HPDE6-E6E7 (cell line): ENCODE measurements at regions not wholly inside any gene's neighbourhood (a gene's known extent, or its start where the extent isn't known, plus 50 kb on each side); places are given as distances from the start of the nearest gene placed in this dataset.

ENCODE experiments used
- DNase-seq: peaks from one replicate; pipeline ENCODE4 v3.0.0; 2011; ENCODE audit warnings: missing footprints; ENCODE audit errors: extremely low spot score

GRCh38 chr4:27267970-27268355 lies 407.3 kb downstream of the STIM2 start:
- no peak for DNase-seq

GRCh38 chr4:27270435-27270834 lies 409.8 kb downstream of the STIM2 start:
- no peak for DNase-seq

GRCh38 chr4:27271555-27271954 lies 410.9 kb downstream of the STIM2 start:
- DNase-seq: no peak

- DNase-seq: no peak
These were observed 411.6 kb downstream of the STIM2 start for GRCh38 chr4:27272217-27272616.

GRCh38 chr4:27276307-27277073 lies 415.8 kb downstream of the STIM2 start:
- DNase-seq: no peak

- peak; percentile 23 for DNase-seq
These were observed 418.2 kb downstream of the STIM2 start for GRCh38 chr4:27278615-27279375.

GRCh38 chr4:27288496-27288895 lies 427.9 kb downstream of the STIM2 start:
- no peak for DNase-seq

- DNase-seq: no peak
These were observed 429.1 kb downstream of the STIM2 start for GRCh38 chr4:27289704-27290103.

GRCh38 chr4:27293831-27294230 lies 433.2 kb downstream of the STIM2 start:
- DNase-seq: no peak

GRCh38 chr4:27304751-27305150 lies 444.1 kb downstream of the STIM2 start:
- no peak for DNase-seq

GRCh38 chr4:27305246-27305645 lies 444.6 kb downstream of the STIM2 start:
- DNase-seq: no peak

- DNase-seq: no peak
These were observed 447.7 kb downstream of the STIM2 start for GRCh38 chr4:27308379-27308778.

GRCh38 chr4:27315625-27316024 lies 455.0 kb downstream of the STIM2 start:
- DNase-seq: no peak

GRCh38 chr4:27316176-27316575 lies 455.5 kb downstream of the STIM2 start:
- no peak for DNase-seq

GRCh38 chr4:27318740-27319139 lies 458.1 kb downstream of the STIM2 start:
- DNase-seq: peak; percentile 64

GRCh38 chr4:27326991-27327390 lies 466.4 kb downstream of the STIM2 start:
- no peak for DNase-seq

GRCh38 chr4:27327421-27328181 lies 467.0 kb downstream of the STIM2 start:
- DNase-seq: no peak

- no peak for DNase-seq
These were observed 477.9 kb downstream of the STIM2 start for GRCh38 chr4:27338530-27338929.

- DNase-seq: no peak
These were observed 482.8 kb downstream of the STIM2 start for GRCh38 chr4:27343411-27343810.

GRCh38 chr4:27350161-27350560 lies 489.5 kb downstream of the STIM2 start:
- peak; percentile 70 for DNase-seq

- peak; percentile 13 for DNase-seq
These were observed 496.6 kb downstream of the STIM2 start for GRCh38 chr4:27357283-27357682.

GRCh38 chr4:27358269-27358668 lies 497.6 kb downstream of the STIM2 start:
- DNase-seq: no peak
